ENCODE measurements at regions not wholly inside any gene's neighbourhood (a gene's known extent, or its start where the extent isn't known, plus 50 kb on each side); places are given as distances from the start of the nearest gene placed in this dataset.

DNA sequence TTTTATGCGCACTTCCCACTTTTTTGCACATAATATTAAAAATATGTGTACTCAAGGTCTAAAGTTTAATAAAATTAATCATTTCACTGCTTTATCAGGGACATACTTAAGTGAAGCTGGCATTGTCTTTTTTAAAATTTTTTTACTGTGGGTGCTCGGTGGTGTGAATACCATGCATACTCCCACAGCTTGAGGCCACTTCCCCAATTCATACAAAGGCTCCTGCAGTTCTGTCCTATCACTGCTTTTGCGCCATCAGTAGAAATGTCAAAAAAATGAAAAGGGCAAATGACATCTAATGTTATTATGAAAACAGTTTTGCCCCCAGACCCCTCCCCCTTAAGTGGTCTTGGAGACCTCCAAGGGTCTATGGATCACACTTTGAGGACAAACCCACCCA is 464.1 kb upstream of the ARID1B start:
- TF ChIP-seq, protein P1, sequence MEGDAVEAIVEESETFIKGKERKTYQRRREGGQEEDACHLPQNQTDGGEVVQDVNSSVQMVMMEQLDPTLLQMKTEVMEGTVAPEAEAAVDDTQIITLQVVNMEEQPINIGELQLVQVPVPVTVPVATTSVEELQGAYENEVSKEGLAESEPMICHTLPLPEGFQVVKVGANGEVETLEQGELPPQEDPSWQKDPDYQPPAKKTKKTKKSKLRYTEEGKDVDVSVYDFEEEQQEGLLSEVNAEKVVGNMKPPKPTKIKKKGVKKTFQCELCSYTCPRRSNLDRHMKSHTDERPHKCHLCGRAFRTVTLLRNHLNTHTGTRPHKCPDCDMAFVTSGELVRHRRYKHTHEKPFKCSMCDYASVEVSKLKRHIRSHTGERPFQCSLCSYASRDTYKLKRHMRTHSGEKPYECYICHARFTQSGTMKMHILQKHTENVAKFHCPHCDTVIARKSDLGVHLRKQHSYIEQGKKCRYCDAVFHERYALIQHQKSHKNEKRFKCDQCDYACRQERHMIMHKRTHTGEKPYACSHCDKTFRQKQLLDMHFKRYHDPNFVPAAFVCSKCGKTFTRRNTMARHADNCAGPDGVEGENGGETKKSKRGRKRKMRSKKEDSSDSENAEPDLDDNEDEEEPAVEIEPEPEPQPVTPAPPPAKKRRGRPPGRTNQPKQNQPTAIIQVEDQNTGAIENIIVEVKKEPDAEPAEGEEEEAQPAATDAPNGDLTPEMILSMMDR (IDR thresholded peaks at IDR 0.05; ENCODE audit: low read length, missing control alignments), result no peak
- no peak overlapping the region for H3K4me3 ChIP-seq (replicated peaks; ENCODE audit: low read depth, low read length)
- no peak for DNase-seq (ENCODE audit: low read depth)

- no peak for DNase-seq (ENCODE audit: low read depth)
- H3K4me3 ChIP-seq (replicated peaks; ENCODE audit: low read depth, low read length), result no peak overlapping the region
- TF ChIP-seq, protein P1 (IDR thresholded peaks at IDR 0.05; ENCODE audit: low read length, missing control alignments), result no peak
Measured at GRCh38 chr6:156311291-156311690, 465.9 kb upstream of the ARID1B start.

- H3K4me3 ChIP-seq (replicated peaks; ENCODE audit: low read depth, low read length), result no peak overlapping the region
- TF ChIP-seq, protein P1 (IDR thresholded peaks at IDR 0.05; ENCODE audit: low read length, missing control alignments), result no peak
- DNase-seq (ENCODE audit: low read depth), result no peak
Measured at GRCh38 chr6:156310701-156311100, 466.5 kb upstream of the ARID1B start.

DNA sequence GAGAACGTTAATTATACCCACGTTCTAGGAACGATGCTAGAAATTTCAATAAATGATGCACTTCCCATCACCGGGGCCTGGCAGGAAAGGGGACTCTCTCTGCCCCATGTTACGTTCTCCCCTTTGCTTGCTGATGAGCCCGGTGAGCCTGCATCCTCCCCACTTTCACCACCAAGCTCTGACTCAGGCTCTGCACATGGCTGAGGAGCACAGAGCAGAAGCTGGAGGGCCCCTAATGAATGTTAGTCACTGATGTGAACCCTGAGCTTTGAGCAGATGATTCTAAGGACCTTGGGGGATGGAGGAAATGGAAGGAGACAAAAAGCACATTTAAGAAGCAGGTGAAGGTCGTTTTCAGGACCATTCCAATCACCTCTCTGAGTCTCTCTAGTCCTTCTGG is 468.2 kb upstream of the ARID1B start:
- no peak for DNase-seq (ENCODE audit: low read depth)
- TF ChIP-seq, protein P1 (IDR thresholded peaks at IDR 0.05; ENCODE audit: low read length, missing control alignments), result no peak
- no peak overlapping the region for H3K4me3 ChIP-seq (replicated peaks; ENCODE audit: low read depth, low read length)

DNA sequence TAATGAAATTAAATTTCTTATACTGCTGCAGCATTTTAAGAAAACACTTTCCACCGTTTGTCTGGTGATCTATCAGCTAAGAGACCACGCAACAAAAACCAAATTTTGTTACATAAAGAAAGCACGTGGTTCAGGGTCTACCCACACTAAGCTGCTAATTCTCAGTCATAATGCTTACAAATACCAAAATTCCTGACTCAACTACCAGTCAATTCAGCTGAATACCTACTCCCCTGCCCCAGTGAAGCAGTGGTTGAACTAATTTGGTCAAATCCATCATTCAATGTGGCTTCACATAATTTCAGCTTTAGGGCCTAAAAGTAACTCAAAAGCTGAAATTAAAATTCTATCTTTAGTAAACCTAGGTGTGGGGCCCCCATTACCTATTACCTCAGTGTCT is 468.6 kb upstream of the ARID1B start:
- TF ChIP-seq, protein P1 (IDR thresholded peaks at IDR 0.05; ENCODE audit: low read length, missing control alignments), result no peak
- no peak for DNase-seq (ENCODE audit: low read depth)
- H3K4me3 ChIP-seq (replicated peaks; ENCODE audit: low read depth, low read length), result no peak overlapping the region

DNA sequence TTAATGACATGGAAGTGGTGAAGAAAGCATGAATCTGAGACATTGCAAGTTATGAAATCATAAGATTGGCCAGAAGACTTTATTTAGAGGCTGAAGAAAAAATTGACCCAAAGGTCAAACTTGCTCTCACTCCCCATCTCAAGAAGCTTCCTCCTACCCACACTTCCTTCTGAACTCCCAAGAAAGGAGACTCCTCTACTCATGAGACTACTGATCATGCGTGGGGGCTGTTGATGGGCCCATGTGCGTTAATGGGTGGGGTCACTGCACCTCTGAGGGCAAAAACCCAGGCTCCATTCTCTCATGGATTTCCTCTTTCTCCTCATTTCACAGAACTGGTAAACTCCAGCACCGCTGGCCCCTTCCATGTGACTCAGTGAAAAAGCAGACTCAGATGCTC is 470.6 kb upstream of the ARID1B start:
- TF ChIP-seq, protein P1 (IDR thresholded peaks at IDR 0.05; ENCODE audit: low read length, missing control alignments), result no peak
- no peak overlapping the region for H3K4me3 ChIP-seq (replicated peaks; ENCODE audit: low read depth, low read length)
- DNase-seq (ENCODE audit: low read depth), result no peak

DNA sequence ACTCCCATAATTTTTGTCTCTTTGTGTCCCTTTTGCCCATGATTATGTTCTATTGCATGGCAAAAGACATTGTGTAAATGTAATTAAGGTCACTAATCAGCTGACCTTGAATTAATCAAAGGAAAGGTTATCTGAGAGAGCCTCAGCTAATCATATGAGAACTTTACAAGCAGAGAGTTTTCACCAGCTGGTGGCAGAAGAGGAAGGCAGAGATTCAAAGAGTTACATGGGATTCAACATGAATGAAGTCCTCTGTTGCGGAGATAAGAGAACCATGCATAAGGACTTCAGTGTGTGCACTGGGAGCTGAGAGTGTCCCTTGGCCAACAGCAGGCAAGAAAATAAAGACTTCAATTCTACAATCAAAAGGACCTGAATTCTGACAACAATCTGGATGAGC is 494.1 kb upstream of the ARID1B start:
- DNase-seq (ENCODE audit: low read depth), result no peak
- H3K4me3 ChIP-seq (replicated peaks; ENCODE audit: low read depth, low read length), result no peak overlapping the region
- TF ChIP-seq, protein P1 (IDR thresholded peaks at IDR 0.05; ENCODE audit: low read length, missing control alignments), result no peak
